Liver (tissue), 7 donors: ENCODE measurements at regions not wholly inside any gene's neighbourhood (a gene's known extent, or its start where the extent isn't known, plus 50 kb on each side); places are given as distances from the start of the nearest gene placed in this dataset.

ENCODE experiments used
- DNase-seq: peaks from one replicate; pipeline ENCODE4 v3.0.0-alpha.2; 2017; ENCODE audit warnings: low spot score
- H3K27ac ChIP-seq, 2 donors: one replicate each; pipeline ENCODE4 v1.7.0; 2013; ENCODE audit warnings: inconsistent platforms in 2 of 2, low read length in 2 of 2, control low read depth in 1 of 2, low read depth in 1 of 2, mild to moderate bottlenecking in 1 of 2
- H3K27me3 ChIP-seq, 4 donors: one replicate each; pipeline versions ENCODE4 v1.6.1 to v1.7.0; 2013; ENCODE audit warnings: low read length in 3 of 4, inconsistent platforms in 1 of 4, mild to moderate bottlenecking in 1 of 4, moderate library complexity in 1 of 4; ENCODE audit not compliant: control insufficient read depth in 4 of 4, insufficient read depth in 4 of 4
- H3K36me3 ChIP-seq, 4 donors: one replicate each; pipeline versions ENCODE4 v1.6.1 to v1.7.0; 2013; ENCODE audit warnings: low read length in 3 of 4, mild to moderate bottlenecking in 3 of 4, low read depth in 1 of 4, moderate library complexity in 1 of 4; ENCODE audit not compliant: control insufficient read depth in 4 of 4, insufficient read depth in 3 of 4
- H3K4me1 ChIP-seq, 4 donors: one replicate each; pipeline versions ENCODE4 v1.6.1 to v1.7.0; 2013; ENCODE audit warnings: low read length in 3 of 4, mild to moderate bottlenecking in 3 of 4, moderate library complexity in 1 of 4; ENCODE audit not compliant: control insufficient read depth in 4 of 4, insufficient read depth in 4 of 4
- H3K4me3 ChIP-seq, 3 donors: one replicate each; pipeline versions ENCODE4 v1.6.1 to v1.7.0; 2013; ENCODE audit warnings: low read length in 3 of 3, control low read depth in 1 of 3, low read depth in 1 of 3, mild to moderate bottlenecking in 1 of 3
- H3K9ac ChIP-seq, 2 donors: one replicate each; pipeline ENCODE4 v1.7.0; 2013; ENCODE audit warnings: low read length in 2 of 2, mild to moderate bottlenecking in 2 of 2, moderate library complexity in 2 of 2, control low read depth in 1 of 2, low read depth in 1 of 2
- H3K9me3 ChIP-seq, 4 donors: one replicate each; pipeline versions ENCODE4 v1.6.1 to v1.7.0; 2013; ENCODE audit warnings: low read length in 3 of 4; ENCODE audit not compliant: control insufficient read depth in 4 of 4
- ATF3 ChIP-seq: IDR thresholded peaks from 2 replicates; pipeline ENCODE4 v1.6.1; 2016; ENCODE audit warnings: antibody characterized with exemption
- FOXA1 ChIP-seq: IDR thresholded peaks from 2 replicates; pipeline ENCODE4 v1.6.1; 2016; ENCODE audit warnings: antibody characterized with exemption
- FOXA2 ChIP-seq: IDR thresholded peaks from 2 replicates; pipeline ENCODE4 v1.6.1; 2016; ENCODE audit warnings: antibody characterized with exemption
- GABPA ChIP-seq, 2 donors: IDR thresholded peaks in 1 of 2; conservative IDR thresholded peaks in 1 of 2; 2 replicates each; pipeline ENCODE4 v1.6.1; 2016; ENCODE audit warnings: antibody characterized with exemption in 2 of 2, mild to moderate bottlenecking in 1 of 2, moderate library complexity in 1 of 2
- HNF4A ChIP-seq, 2 donors: conservative IDR thresholded peaks; 2 replicates each; pipeline ENCODE4 v1.6.1; 2016; ENCODE audit warnings: antibody characterized with exemption in 2 of 2, mild to moderate bottlenecking in 2 of 2
- HNF4G ChIP-seq: IDR thresholded peaks from 2 replicates; pipeline ENCODE4 v1.6.1; 2016; ENCODE audit warnings: antibody characterized with exemption
- JUND ChIP-seq, 2 donors: IDR thresholded peaks; 2 replicates each; pipeline ENCODE4 v1.6.1; 2016; ENCODE audit warnings: antibody characterized with exemption in 2 of 2
- MAX ChIP-seq: IDR thresholded peaks from 2 replicates; pipeline ENCODE4 v1.6.1; 2016; ENCODE audit warnings: antibody characterized with exemption
- NR2F2 ChIP-seq: IDR thresholded peaks from 2 replicates; pipeline ENCODE4 v1.6.1; 2016; ENCODE audit warnings: antibody characterized with exemption
- RAD21 ChIP-seq, 2 donors: IDR thresholded peaks; 2 replicates each; pipeline ENCODE4 v1.6.1; 2016; ENCODE audit warnings: antibody characterized with exemption in 2 of 2, mild to moderate bottlenecking in 2 of 2
- REST ChIP-seq: IDR thresholded peaks from 2 replicates; pipeline ENCODE4 v1.6.1; 2016; ENCODE audit warnings: antibody characterized with exemption, mild to moderate bottlenecking
- RXRA ChIP-seq, 2 donors: IDR thresholded peaks; 2 replicates each; pipeline ENCODE4 v1.6.1; 2017 to 2018; ENCODE audit warnings: antibody characterized with exemption in 2 of 2, mild to moderate bottlenecking in 1 of 2
- SP1 ChIP-seq: IDR thresholded peaks from 2 replicates; pipeline ENCODE4 v1.6.1; 2018; ENCODE audit warnings: antibody characterized with exemption, mild to moderate bottlenecking
- TAF1 ChIP-seq: conservative IDR thresholded peaks from 2 replicates; pipeline ENCODE4 v1.6.1; 2016; ENCODE audit warnings: antibody characterized with exemption, mild to moderate bottlenecking
- YY1 ChIP-seq: IDR thresholded peaks from 2 replicates; pipeline ENCODE4 v1.6.1; 2016; ENCODE audit warnings: antibody characterized with exemption, mild to moderate bottlenecking
- ZBTB33 ChIP-seq: IDR thresholded peaks from 2 replicates; pipeline ENCODE4 v1.6.1; 2016; ENCODE audit warnings: antibody characterized with exemption
- WGBS: extraction: QIAGEN DNeasy Blood & Tissue Kit; methylation state at CpG from one replicate; pipeline ENCODE4 v1.1.7; 2013; 5-methylcytosine and 5-hydroxymethylcytosine counted together
- donor health status: healthy.
- donor health status: healthy.
- donor health status: healthy.
- donor health status: healthy.

GRCh38 chr4:35697210-35697736 lies 547.0 kb downstream of the ARAP2 start:
- no peak for DNase-seq
- Histone ChIP-seq H3K27ac (no peak overlapping the region), H3K4me3 (no peak overlapping the region), H3K4me1 (no peaks in the 10 kb centered on the region), H3K36me3 (no peaks in the 10 kb centered on the region), H3K9me3 (no peaks in the 10 kb centered on the region), H3K9ac (no peak overlapping the region), H3K27me3 (no peaks in the 10 kb centered on the region)
- TF ChIP-seq RXRA (IDR thresholded peaks at IDR 0.05) (no peak), HNF4G (no peak), REST (no peak), JUND (IDR thresholded peaks at IDR 0.05) (no peak), ATF3 (no peak), SP1 (no peak), YY1 (no peak), ZBTB33 (no peak), FOXA2 (no peak), RAD21 (IDR thresholded peaks at IDR 0.05) (no peak), HNF4A (conservative IDR thresholded peaks at IDR 0.05) (no peak), TAF1 (no peak), NR2F2 (no peak), GABPA (IDR thresholded peaks at IDR 0.05 in 1 of 2, conservative IDR thresholded peaks at IDR 0.05 in 1 of 2) (no peak), FOXA1 (no peak), MAX (no peak)
- 70% methylated on average over 2 of the region's 2 CpGs for whole genome bisulfite sequencing

- no peak for TF ChIP-seq GABPA (IDR thresholded peaks at IDR 0.05 in 1 of 2, conservative IDR thresholded peaks at IDR 0.05 in 1 of 2)
- TF ChIP-seq FOXA1, result no peak
- no peak for TF ChIP-seq NR2F2
- no peak for TF ChIP-seq RAD21 (IDR thresholded peaks at IDR 0.05)
- 80% methylated on average over 2 of the region's 2 CpGs for WGBS
- no peak for DNase-seq
- Histone ChIP-seq H3K4me1 (no peaks in the 10 kb centered on the region), H3K27me3 (no peaks in the 10 kb centered on the region), H3K9me3 (no peaks in the 10 kb centered on the region), H3K36me3 (no peaks in the 10 kb centered on the region), H3K4me3 (no peak overlapping the region), H3K27ac (no peak overlapping the region), H3K9ac (no peak overlapping the region)
These were observed 543.7 kb downstream of the ARAP2 start for GRCh38 chr4:35700663-35701062.
